ENCODE measurements at regions not wholly inside any gene's neighbourhood (a gene's known extent, or its start where the extent isn't known, plus 50 kb on each side); places are given as distances from the start of the nearest gene placed in this dataset.

DNA sequence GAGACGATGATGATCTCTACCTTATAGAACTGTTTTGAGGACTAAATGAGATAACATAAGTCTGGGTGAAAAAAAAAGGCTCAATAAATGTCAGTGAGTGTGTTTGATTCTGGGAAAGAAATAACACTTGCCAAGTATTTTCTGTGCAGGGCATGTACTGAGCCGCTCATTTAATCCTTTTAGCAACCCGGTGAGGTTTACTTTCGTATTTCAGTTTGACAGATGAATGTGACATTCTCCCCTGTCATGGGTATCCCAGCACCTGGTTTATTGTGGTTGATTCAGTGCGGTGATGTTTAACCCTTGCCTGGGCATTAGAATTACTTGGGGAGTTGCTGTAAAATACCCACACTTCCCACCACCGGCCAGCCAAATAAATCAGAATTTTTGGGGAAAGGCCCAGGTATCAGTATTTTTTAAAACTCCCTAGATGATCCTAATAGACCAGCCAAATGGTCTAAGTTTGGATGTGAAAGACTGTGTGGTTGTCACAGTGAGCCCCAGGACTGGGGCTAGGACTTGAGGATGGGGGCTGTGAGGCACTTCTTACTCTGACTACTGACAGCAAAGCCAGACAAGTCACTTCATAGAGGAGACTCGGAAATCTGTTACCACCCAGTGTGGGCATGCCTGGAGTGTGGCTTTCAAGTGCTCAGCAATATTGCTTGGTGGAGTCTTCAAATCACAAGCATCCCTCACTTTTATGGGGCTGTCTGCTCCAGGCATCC is 100.2 kb upstream of the KCNG1 start:
- peak overlapping the region in 3 of 4 donors; percentile 26 to 55 (median 40) for H3K27ac ChIP-seq (replicated peaks in 1 of 4)
- WGBS, result 43% methylated on average over 7 of the region's 7 CpGs
- peaks cover 0 to 51% (median 47%) of the 10 kb centered on the region in 4 donors for H3K4me1 ChIP-seq
- H3K36me3 ChIP-seq, result no peaks in the 10 kb centered on the region
- H3K27me3 ChIP-seq, result no peaks in the 10 kb centered on the region
- no peaks in the 10 kb centered on the region for H3K9me3 ChIP-seq
- DNase-seq (ENCODE audit: extremely low spot score), result no peak
- intact Hi-C loops (cut with DNase I), result no loop called here
- TF ChIP-seq EP300 (IDR thresholded peaks at IDR 0.05) (no peak), POLR2AphosphoS5 (IDR thresholded peaks at IDR 0.05) (no peak), POLR2A (IDR thresholded peaks at IDR 0.05; ENCODE audit: low read depth) (no peak), CTCF (IDR thresholded peaks at IDR 0.05) (no peak)
- H3K4me3 ChIP-seq, result no peak overlapping the region

DNA sequence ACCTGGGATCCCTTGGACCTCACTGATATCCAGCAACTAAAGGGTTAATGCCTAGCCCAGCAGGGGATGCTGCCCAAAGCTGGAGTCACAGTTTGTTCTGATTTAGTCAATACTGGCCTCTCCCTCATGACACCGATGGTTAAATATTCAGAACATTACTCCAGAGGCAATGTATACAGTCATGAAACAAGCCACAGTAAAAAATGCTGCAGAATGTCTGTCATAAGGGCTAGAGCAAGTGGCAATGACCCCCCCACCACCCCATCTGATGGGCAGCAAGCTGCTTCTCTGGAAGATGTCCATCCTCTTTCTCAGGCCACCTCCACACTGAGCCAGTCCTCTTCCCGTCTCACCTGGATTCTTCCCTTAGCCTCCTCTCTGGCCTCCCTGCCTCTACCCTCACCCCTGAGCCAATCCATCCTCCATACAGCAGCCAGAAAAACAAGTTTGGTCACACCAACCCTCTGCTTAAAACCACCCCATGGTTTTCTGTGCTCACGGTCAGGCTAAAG is 99.0 kb upstream of the KCNG1 start:
- DNase-seq (ENCODE audit: extremely low spot score), result no peak
- WGBS, result 59% methylated on average over 3 of the region's 3 CpGs
- no peak for TF ChIP-seq POLR2AphosphoS5 (IDR thresholded peaks at IDR 0.05)
- TF ChIP-seq CTCF (IDR thresholded peaks at IDR 0.05), result no peak
- no peak for TF ChIP-seq POLR2A (IDR thresholded peaks at IDR 0.05; ENCODE audit: low read depth)
- TF ChIP-seq EP300 (IDR thresholded peaks at IDR 0.05), result no peak
- H3K27me3 ChIP-seq, result no peaks in the 10 kb centered on the region
- H3K4me1 ChIP-seq, result peaks cover 0 to 51% (median 47%) of the 10 kb centered on the region in 4 donors
- H3K9me3 ChIP-seq, result no peaks in the 10 kb centered on the region
- peak overlapping the region in 2 of 4 donors; percentile 40 to 55 for H3K27ac ChIP-seq (replicated peaks in 1 of 4)
- H3K36me3 ChIP-seq, result no peaks in the 10 kb centered on the region
- no peak overlapping the region for H3K4me3 ChIP-seq
- intact Hi-C loops (cut with DNase I), result no loop called here

DNA sequence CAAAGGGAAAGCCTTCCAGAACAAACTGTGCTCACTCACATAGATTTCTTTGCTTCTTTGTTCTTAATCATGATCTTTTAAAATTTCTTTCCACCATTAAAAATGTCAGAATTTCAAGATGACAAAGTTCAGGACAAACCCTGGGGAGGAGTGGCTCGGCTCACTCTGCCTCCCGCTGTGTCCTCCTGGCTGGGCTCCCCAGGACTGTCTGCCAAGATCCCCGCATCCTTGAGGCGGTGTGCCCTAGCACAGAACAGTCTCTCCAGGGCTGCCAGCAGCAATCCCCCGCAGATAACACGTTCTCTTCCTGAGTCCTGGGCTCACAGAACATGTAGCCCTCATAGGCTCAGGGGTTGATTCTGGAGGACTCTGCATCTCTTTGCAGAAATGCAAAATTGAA is 98.4 kb upstream of the KCNG1 start:
- TF ChIP-seq POLR2A (IDR thresholded peaks at IDR 0.05; ENCODE audit: low read depth) (no peak), EP300 (IDR thresholded peaks at IDR 0.05) (no peak), POLR2AphosphoS5 (IDR thresholded peaks at IDR 0.05) (no peak), CTCF (IDR thresholded peaks at IDR 0.05) (no peak)
- Histone ChIP-seq H3K9me3 (no peaks in the 10 kb centered on the region), H3K36me3 (no peaks in the 10 kb centered on the region), H3K4me3 (no peak overlapping the region), H3K27me3 (no peaks in the 10 kb centered on the region), H3K4me1 (peaks cover 0 to 47% (median 44%) of the 10 kb centered on the region in 4 donors), H3K27ac (replicated peaks in 1 of 4) (peak overlapping the region in 2 of 4 donors; percentile 3 to 40)
- intact Hi-C loops (cut with DNase I), result no loop called here
- DNase-seq (ENCODE audit: extremely low spot score), result no peak
- WGBS, result 26% methylated on average over 5 of the region's 6 CpGs

DNA sequence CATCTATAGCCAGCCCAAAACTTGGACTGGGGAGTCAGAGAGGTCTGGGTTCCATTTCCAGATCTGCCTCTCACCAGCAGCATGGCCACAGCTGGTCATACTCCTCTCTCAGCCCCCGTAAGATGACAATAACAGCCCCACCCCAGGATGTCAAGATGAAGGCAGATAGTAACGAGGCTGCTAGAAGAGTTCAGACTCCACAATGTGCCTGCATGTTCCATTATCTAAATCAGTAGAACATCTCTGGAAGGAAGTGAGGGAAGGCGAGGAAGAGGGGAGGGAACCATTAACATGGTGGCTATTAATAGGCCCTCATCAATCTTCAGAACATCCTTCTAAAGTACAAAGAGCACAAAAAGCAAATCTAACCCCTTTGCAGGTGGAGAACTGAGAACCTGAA is 98.0 kb upstream of the KCNG1 start:
- no peaks in the 10 kb centered on the region for H3K27me3 ChIP-seq
- H3K27ac ChIP-seq (replicated peaks in 1 of 4), result peak overlapping the region in 2 of 4 donors; percentile 3 to 40
- 35% methylated on average over 3 of the region's 3 CpGs for WGBS
- peaks cover 0 to 43% (median 40%) of the 10 kb centered on the region in 4 donors for H3K4me1 ChIP-seq
- H3K9me3 ChIP-seq, result no peaks in the 10 kb centered on the region
- H3K4me3 ChIP-seq, result no peak overlapping the region
- no peaks in the 10 kb centered on the region for H3K36me3 ChIP-seq
- no peak for TF ChIP-seq CTCF (IDR thresholded peaks at IDR 0.05)
- no peak for TF ChIP-seq POLR2A (IDR thresholded peaks at IDR 0.05; ENCODE audit: low read depth)
- no peak for TF ChIP-seq EP300 (IDR thresholded peaks at IDR 0.05)
- TF ChIP-seq POLR2AphosphoS5 (IDR thresholded peaks at IDR 0.05), result no peak
- intact Hi-C loops (cut with DNase I), result no loop called here
- DNase-seq (ENCODE audit: extremely low spot score), result no peak

Measured in esophagus muscularis mucosa (tissue), 4 donors.